NCI-H748 (cell line): ENCODE measurements at regions not wholly inside any gene's neighbourhood (a gene's known extent, or its start where the extent isn't known, plus 50 kb on each side); places are given as distances from the start of the nearest gene placed in this dataset.
"Not testable (repeated sequence)": the region's sequence is repeated elsewhere in the genome, so short reads cannot be mapped to it uniquely, and the experiment has no call there.

ENCODE experiments used
- DNase-seq: peaks from one replicate; lab custom pipeline; 2025; ENCODE audit not compliant: unreplicated experiment; lab: John Stamatoyannopoulos, UW

DNA sequence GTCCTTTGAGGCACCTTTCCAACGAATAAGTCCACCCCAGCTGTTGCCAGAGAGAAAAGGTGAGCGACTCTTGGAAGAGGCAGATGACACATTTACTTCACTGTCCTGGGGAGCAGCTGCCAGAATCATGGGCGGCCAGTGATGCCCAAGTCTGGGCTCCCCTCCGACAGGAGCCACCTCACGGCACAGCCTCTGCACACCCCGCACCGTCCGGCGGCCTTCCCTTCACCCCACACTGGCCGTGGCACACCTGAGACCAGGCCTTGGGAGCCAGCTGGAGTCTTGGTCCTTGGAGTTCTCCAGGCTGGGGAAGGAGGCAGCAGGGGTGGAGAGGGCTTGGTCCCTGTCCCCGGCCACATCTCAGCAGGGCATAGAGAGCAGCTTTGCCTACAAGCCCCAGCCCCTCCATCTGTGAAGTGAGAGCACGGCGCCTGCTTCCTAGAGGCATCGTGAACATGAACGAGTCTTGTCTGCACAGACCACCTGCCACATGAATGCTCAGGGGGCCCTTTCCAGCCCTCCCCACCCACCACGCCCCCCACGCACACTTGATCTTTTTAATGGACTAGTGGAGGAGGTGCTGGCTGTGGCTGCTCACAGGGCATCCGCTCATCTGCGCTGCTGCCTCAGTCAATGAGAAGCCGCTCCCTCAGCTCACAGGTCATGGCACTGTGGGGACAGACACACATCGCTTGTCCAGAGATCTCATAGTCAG is 400.2 kb upstream of the MYT1L start:
- DNase-seq: no peak

DNA sequence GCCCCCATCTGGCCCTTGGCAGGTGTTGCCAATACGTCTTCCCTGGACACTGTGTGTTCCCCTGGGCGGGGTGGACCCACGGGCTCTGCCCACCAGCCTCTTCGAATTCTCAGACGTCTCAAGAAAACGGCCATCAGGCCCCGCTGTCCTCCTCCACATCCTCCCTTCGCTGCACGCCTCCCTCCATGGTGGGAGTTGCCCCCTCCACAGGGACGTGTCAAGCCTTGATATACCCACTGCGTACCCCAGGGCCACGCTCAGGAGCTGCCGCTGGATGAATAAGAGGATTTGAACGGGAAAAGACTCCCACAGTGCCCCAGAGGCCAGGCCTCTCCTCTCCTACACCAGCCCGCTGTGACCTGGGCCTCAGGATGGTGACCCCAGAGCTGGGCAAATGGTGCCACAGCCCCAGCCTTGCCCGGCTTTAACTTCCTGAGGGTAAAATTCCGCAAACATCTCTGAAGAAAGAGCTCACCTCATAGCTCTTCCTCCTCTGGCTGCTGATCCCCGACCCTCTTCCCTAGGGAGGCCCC is 399.3 kb upstream of the MYT1L start:
- DNase-seq: no peak

GRCh38 chr2:2729246-2729645 is 398.2 kb upstream of the MYT1L start:
- DNase-seq: no peak

GRCh38 chr2:2728635-2729034 is 397.6 kb upstream of the MYT1L start:
- no peak for DNase-seq

DNA sequence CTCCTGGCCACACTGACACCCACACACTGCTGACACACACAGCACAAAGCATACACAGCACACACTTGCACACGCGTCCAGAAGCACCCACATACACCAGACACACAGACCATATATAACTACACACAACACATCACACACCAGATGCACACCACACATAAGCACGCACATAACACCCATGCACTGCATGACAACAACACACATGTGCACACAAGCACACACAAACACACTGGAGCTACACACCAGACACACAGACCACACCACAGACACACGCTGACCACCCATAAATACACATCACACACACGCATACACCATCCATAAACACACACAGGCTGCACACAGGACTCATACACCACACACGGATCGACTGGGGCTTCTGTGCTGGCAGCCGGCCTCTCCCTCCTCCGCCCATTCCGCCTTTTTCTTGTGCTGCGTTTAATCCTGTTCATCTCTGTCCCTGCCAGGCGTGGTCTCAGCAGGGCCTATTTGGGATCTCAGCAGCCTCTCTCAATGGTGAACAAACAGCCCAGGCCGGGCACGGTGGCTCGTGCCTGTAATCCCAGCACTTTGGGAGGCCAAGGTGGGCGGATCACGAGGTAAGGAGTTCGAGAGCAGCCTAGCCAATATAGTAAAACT is 396.9 kb upstream of the MYT1L start:
- no peak for DNase-seq

- DNase-seq: no peak
Observed at GRCh38 chr2:2726163-2726562, 395.1 kb upstream of the MYT1L start.

- no peak for DNase-seq
Observed at GRCh38 chr2:2723064-2723463, 392.0 kb upstream of the MYT1L start.

GRCh38 chr2:2721296-2721835 is 390.3 kb upstream of the MYT1L start:
- no peak for DNase-seq

DNA sequence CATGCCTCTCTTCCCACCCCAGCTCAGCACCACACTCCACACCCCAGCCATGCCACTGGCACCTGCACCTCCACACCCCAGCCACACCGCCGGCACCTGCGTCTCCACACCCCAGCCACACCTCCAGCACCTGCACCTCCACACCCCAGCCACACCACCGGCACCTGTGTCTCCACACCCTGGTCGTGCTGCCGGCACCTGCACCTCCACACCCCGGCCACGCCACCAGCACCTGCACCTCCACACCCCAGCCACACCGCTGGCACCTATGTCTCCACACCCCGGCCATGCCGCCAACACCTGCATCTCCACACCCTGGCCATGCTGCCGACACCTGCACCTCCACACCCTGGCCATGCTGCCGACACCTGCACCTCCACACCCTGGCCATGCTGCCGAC is 389.7 kb upstream of the MYT1L start:
- DNase-seq: not testable (repeated sequence)

GRCh38 chr2:2720351-2720750 is 389.3 kb upstream of the MYT1L start:
- no peak for DNase-seq

- DNase-seq: peak; percentile 24
Observed at GRCh38 chr2:2719781-2720180, 388.7 kb upstream of the MYT1L start.

GRCh38 chr2:2719015-2719414 is 387.9 kb upstream of the MYT1L start:
- DNase-seq: no peak

GRCh38 chr2:2717406-2717805 is 386.3 kb upstream of the MYT1L start:
- DNase-seq: no peak

GRCh38 chr2:2716771-2717170 is 385.7 kb upstream of the MYT1L start:
- DNase-seq: no peak

GRCh38 chr2:2715036-2715818 is 384.2 kb upstream of the MYT1L start:
- DNase-seq: no peak

DNA sequence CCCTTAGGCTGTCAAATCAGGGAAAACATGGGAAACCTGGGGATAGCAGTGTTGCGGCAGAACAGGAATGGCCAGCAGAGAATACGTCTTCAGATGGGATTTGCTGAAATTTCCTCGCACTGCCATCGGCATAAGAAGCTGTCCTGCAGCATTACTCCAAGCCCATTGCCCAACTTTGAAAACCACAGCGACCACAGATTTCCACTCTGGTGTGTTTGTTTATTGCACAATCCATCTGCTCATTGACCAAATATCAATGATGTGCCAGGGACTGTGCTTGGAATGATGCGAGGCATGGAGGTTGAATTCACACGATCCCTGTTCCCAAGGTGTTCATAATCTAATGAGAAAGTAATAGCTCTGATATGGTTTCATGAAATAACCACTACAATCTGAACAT is 383.3 kb upstream of the MYT1L start:
- DNase-seq: no peak

GRCh38 chr2:2709431-2709770 is 378.3 kb upstream of the MYT1L start:
- no peak for DNase-seq

GRCh38 chr2:2708575-2709430 is 377.7 kb upstream of the MYT1L start:
- no peak for DNase-seq

DNA sequence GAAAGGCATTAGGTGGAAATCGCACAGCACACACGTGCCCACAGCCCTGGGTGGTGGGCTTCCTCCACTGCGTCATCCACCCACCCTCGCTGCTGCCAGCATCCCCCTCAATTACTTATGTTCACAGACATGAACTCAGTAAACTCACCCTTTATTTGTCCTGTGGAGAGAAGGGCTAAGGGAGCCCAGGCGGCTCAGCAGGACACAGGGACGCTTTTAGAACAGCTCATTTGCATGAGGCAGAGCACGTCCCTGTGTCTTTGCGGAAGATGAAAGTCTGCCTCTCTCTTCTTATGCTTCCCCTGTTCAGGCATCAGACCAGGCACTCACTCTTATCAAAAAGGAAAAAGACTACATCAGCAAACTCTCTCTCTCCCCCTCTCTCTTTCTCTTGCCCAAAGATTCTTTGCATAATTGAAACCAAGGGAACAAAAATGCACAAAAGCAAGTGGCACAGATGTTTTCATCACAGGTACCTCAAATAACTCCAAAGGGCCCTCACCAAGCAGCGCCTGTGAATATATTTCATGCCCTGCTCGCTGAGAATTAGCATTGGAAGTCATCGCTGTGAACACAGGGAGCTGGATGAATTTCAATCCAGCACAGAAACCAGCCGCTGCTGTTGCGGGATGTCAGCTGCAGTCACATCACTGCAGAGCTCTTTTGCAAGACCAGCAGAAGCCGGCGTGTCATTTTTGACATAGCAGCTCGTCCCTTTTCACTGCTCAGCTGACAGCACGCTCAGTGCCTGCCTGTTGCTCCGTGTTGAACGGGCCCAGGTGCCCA is 376.3 kb upstream of the MYT1L start:
- DNase-seq: no peak

GRCh38 chr2:2706306-2706705 is 375.2 kb upstream of the MYT1L start:
- no peak for DNase-seq
